ENCODE measurements at regions not wholly inside any gene's neighbourhood (a gene's known extent, or its start where the extent isn't known, plus 50 kb on each side); places are given as distances from the start of the nearest gene placed in this dataset.

DNA sequence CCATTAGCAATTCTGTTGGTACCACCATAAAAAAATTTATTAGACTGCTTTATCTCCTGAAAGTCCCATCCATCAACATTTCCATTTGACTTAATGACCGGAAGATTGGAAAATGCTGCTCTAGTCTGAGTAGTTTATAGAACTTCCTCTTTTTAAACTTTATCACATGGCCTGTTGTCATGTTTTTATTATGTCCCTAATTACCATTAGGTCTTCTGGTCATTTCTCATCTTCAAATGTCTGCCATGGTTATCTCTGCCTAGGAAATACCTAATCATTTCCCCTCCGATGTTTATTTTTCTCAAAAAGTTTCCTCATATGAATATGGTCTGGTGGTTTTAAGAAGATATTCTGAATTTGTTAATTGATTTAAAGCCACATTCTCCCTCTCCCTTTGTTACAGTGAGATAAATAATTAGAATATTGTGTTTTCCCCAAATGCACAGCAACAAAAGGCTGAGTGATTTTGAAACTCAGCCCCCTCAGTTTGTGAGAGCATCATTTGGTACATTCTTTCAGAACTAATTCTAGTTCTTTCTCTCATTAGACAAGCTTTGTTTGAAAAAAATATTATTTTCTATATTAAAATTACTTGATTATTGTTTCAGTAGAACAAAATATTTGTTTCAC is 317.1 kb upstream of the ST6GAL2 start:
- no peaks in the 10 kb centered on the region for H4K20me1 ChIP-seq (ENCODE audit: insufficient read depth, low read length)
- no peak overlapping the region for H2AFZ ChIP-seq (ENCODE audit: low read length)
- no peak overlapping the region for H3K4me2 ChIP-seq (ENCODE audit: low read length)
- H3K4me3 ChIP-seq (ENCODE audit: low read depth, low read length, poor library complexity, severe bottlenecking), result no peak overlapping the region
- no peaks in the 10 kb centered on the region for H3K79me2 ChIP-seq (ENCODE audit: insufficient read depth, low read depth, low read length)
- H3K9me3 ChIP-seq (ENCODE audit: low read length), result no peaks in the 10 kb centered on the region
- intact Hi-C loops (cut with micrococcal nuclease; ENCODE audit: unreplicated experiment), result no loop called here
- H3K4me1 ChIP-seq (ENCODE audit: insufficient read depth, low read length, poor library complexity, severe bottlenecking), result no peaks in the 10 kb centered on the region
- POLR2A ChIA-PET, result interaction anchor here (0.6 kb wide), 1 partner anchor 1970 kb away, joined by 3 read pairs; no protein-coding TSS in a partner anchor
- no peaks in the 10 kb centered on the region for H3K36me3 ChIP-seq (ENCODE audit: insufficient read depth, low read length)
- DNase-seq (ENCODE audit: low spot score), result no peak
- CTCF ChIA-PET (ENCODE audit: unreplicated experiment), result no interaction called here
- H3K9me2 ChIP-seq (ENCODE audit: insufficient read depth, low read length), result no peaks in the 10 kb centered on the region
- no peak for TF ChIP-seq EZH2phosphoT487 (IDR thresholded peaks at IDR 0.05; ENCODE audit: borderline replicate concordance, low read depth, low read length)
- TF ChIP-seq, protein P1, sequence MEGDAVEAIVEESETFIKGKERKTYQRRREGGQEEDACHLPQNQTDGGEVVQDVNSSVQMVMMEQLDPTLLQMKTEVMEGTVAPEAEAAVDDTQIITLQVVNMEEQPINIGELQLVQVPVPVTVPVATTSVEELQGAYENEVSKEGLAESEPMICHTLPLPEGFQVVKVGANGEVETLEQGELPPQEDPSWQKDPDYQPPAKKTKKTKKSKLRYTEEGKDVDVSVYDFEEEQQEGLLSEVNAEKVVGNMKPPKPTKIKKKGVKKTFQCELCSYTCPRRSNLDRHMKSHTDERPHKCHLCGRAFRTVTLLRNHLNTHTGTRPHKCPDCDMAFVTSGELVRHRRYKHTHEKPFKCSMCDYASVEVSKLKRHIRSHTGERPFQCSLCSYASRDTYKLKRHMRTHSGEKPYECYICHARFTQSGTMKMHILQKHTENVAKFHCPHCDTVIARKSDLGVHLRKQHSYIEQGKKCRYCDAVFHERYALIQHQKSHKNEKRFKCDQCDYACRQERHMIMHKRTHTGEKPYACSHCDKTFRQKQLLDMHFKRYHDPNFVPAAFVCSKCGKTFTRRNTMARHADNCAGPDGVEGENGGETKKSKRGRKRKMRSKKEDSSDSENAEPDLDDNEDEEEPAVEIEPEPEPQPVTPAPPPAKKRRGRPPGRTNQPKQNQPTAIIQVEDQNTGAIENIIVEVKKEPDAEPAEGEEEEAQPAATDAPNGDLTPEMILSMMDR (conservative IDR thresholded peaks at IDR 0.05; ENCODE audit: low read length), result no peak
- BruUV-seq (replicated peaks), result no TSS peak
- H3K27ac ChIP-seq (ENCODE audit: low read depth, low read length, poor library complexity, severe bottlenecking), result no peak overlapping the region

DNA sequence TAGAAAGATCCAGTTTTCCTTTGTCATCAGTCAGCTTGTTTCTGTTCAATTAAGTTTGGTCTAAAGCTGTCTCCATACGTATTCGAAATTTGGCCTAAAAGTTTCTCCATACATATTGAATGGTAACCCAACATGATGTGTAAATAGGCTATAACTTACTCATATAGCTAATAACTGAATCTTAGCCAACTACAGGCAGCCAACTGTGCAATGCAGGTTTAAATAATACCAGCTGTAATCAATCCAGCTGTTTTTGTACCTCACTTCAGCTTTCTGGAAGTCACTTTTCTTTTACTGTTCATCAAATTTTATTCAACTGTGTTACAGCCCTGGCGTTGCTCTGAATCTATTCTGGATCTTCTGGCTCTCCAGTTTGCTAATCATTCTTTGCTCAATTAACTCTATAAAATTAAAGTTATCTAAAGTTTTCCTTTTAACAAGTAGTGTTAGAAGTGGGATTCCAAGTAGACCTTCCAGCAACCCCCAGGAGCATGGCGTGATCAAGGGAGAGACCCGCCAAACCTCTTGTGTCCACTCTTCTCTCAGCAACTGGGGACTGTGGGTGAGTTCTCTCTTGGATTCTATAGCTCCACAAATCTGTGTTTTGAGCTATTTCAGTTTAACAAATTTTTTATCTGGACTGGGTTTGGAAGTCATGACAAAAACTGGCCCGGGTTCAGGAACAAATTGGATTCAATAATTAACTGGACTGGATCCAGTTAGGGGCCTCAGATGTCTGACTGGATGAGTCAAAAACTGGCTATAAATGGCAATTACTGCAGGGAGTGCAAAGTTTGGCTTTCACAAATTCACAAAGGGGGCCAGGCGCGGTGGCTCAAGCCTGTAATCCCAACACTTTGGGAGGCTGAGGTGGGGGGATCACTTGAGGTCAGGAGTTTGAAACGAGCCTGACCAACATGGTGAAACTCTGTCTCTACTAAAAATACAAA is 329.7 kb upstream of the ST6GAL2 start:
- no peak overlapping the region for H2AFZ ChIP-seq (ENCODE audit: low read length)
- intact Hi-C loops (cut with micrococcal nuclease; ENCODE audit: unreplicated experiment), result no loop called here
- ChIA-PET POLR2A (interaction anchor here (0.9 kb wide), 1 partner anchor 9 kb away, joined by 3 read pairs; no protein-coding TSS in a partner anchor), CTCF (ENCODE audit: unreplicated experiment) (no interaction called here)
- H3K27ac ChIP-seq (ENCODE audit: low read depth, low read length, poor library complexity, severe bottlenecking), result no peak overlapping the region
- no peaks in the 10 kb centered on the region for H3K79me2 ChIP-seq (ENCODE audit: insufficient read depth, low read depth, low read length)
- no peaks in the 10 kb centered on the region for H3K9me3 ChIP-seq (ENCODE audit: low read length)
- H3K4me1 ChIP-seq (ENCODE audit: insufficient read depth, low read length, poor library complexity, severe bottlenecking), result no peaks in the 10 kb centered on the region
- no peak for DNase-seq (ENCODE audit: low spot score)
- H3K36me3 ChIP-seq (ENCODE audit: insufficient read depth, low read length), result no peaks in the 10 kb centered on the region
- H4K20me1 ChIP-seq (ENCODE audit: insufficient read depth, low read length), result no peaks in the 10 kb centered on the region
- no peak overlapping the region for H3K4me3 ChIP-seq (ENCODE audit: low read depth, low read length, poor library complexity, severe bottlenecking)
- no peaks in the 10 kb centered on the region for H3K9me2 ChIP-seq (ENCODE audit: insufficient read depth, low read length)
- TF ChIP-seq, protein P1 (conservative IDR thresholded peaks at IDR 0.05; ENCODE audit: low read length), result no peak
- TF ChIP-seq EZH2phosphoT487 (IDR thresholded peaks at IDR 0.05; ENCODE audit: borderline replicate concordance, low read depth, low read length), result no peak
- BruUV-seq (replicated peaks), result no TSS peak
- H3K4me2 ChIP-seq (ENCODE audit: low read length), result no peak overlapping the region
